PC-9 (cell line): ENCODE measurements at regions not wholly inside any gene's neighbourhood (a gene's known extent, or its start where the extent isn't known, plus 50 kb on each side); places are given as distances from the start of the nearest gene placed in this dataset.

Experiments
- CTCF ChIP-seq: fragments of 200-600 bp; sonication (generic); conservative IDR thresholded peaks from 2 replicates; pipeline ENCODE4 v1.6.1; 2017; ENCODE audit warnings: mixed run types, antibody characterized with exemption, mild to moderate bottlenecking, moderate library complexity
- EZH2 ChIP-seq: fragments of 200-600 bp; sonication (generic); IDR thresholded peaks from 2 replicates; pipeline ENCODE4 v1.8.0; 2017; ENCODE audit warnings: antibody characterized with exemption, low read depth

GRCh38 chr20:4306206-4306605 lies 57.1 kb upstream of the ADRA1D start:
- no peak for TF ChIP-seq EZH2
- TF ChIP-seq CTCF: no peak
